ENCODE measurements at regions not wholly inside any gene's neighbourhood (a gene's known extent, or its start where the extent isn't known, plus 50 kb on each side); places are given as distances from the start of the nearest gene placed in this dataset.

DNA sequence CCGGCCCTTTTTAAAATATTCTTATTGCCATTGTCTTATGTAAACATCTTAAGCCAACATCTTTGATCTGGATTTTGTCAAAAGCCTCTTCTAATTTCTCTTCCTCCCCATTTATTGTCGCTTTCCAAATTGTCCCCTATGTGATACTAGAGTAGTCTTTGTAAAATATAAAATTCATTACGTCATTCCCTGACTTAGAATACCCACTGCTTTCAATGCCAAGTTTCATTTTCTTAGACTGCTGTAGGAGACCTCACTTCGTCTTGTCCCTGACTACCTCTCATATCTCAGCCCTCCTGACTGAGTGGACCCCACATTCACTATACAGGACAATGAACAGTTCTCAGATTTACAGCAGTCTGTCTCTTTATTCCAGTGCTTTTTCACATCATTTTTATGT is 633.9 kb upstream of the LMO3 start:
- Histone ChIP-seq H3K27ac (no peak overlapping the region), H3K4me1 (no peaks in the 10 kb centered on the region), H3K4me3 (no peak overlapping the region), H3K4me2 (no peak overlapping the region), H3K9me3 (peaks cover 6% of the 10 kb centered on the region; the same call in 1 of the 3 replicates)
- ChIA-PET POLR2A (no interaction called here), CTCF (no interaction called here)
- no peak for ATAC-seq
- TF ChIP-seq NPAS2 (CRISPR knock-in tag; IDR thresholded peaks at IDR 0.05; ENCODE audit: borderline replicate concordance) (no peak), MAX (IDR thresholded peaks at IDR 0.05) (no peak), HEYL (CRISPR knock-in tag; IDR thresholded peaks at IDR 0.05) (no peak)
- DNase-seq (ENCODE audit: low read depth in 1 of 2, low spot score in 1 of 2), result no peak
- FAIRE-seq, result no peak
- WGBS (ENCODE audit: missing lambda C conversion rate), result 72% methylated on average over 4 of the region's 4 CpGs

DNA sequence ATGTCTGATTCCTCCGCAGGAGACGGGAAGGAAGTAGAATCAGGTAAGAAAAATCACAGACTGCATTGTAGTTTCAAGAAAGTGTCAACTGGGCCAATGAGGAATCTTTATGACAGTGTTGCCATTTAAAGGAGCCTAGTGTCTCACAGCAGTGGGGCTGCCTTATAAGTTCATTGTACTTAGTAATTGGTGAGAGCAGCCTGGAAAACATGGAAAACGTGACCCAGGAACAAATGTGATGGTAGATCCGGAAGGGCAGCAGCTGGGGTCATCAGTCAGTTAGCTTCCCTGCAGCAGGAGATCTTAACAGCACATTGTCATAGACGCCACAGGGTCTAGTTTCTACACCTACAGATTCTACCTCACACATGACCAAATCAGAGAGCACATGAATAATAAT is 630.0 kb upstream of the LMO3 start:
- no peak overlapping the region for H3K4me2 ChIP-seq
- no peak for DNase-seq (ENCODE audit: low read depth in 1 of 2, low spot score in 1 of 2)
- ChIA-PET CTCF (no interaction called here), POLR2A (no interaction called here)
- no peaks in the 10 kb centered on the region for H3K9me3 ChIP-seq
- no peak for ATAC-seq
- H3K4me1 ChIP-seq, result no peaks in the 10 kb centered on the region
- TF ChIP-seq PHF8 (IDR thresholded peaks at IDR 0.05; ENCODE audit: borderline replicate concordance, low read depth), result no peak
- no peak for TF ChIP-seq ZFP36 (IDR thresholded peaks at IDR 0.05; ENCODE audit: borderline replicate concordance, partially characterized antibody)
- TF ChIP-seq RNF2 (IDR thresholded peaks at IDR 0.05; ENCODE audit: borderline replicate concordance, low read depth), result no peak
- TF ChIP-seq CBX8 (IDR thresholded peaks at IDR 0.05), result no peak
- no peak for TF ChIP-seq HOXB13 (CRISPR knock-in tag; IDR thresholded peaks at IDR 0.05; ENCODE audit: low read depth)
- no peak for TF ChIP-seq RCOR1 (IDR thresholded peaks at IDR 0.05; ENCODE audit: low read depth, low read length)
- TF ChIP-seq, protein P1, sequence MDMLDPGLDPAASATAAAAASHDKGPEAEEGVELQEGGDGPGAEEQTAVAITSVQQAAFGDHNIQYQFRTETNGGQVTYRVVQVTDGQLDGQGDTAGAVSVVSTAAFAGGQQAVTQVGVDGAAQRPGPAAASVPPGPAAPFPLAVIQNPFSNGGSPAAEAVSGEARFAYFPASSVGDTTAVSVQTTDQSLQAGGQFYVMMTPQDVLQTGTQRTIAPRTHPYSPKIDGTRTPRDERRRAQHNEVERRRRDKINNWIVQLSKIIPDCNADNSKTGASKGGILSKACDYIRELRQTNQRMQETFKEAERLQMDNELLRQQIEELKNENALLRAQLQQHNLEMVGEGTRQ (IDR thresholded peaks at IDR 0.05), result no peak
- no peak overlapping the region for H3K27ac ChIP-seq
- no peak for FAIRE-seq
- H3K4me3 ChIP-seq, result no peak overlapping the region
- WGBS (ENCODE audit: missing lambda C conversion rate), result 70% methylated on average over 5 of the region's 5 CpGs

- no peak overlapping the region for H3K4me2 ChIP-seq
- WGBS (ENCODE audit: missing lambda C conversion rate), result 54% methylated on average over 4 of the region's 4 CpGs
- peaks cover 7% of the 10 kb centered on the region; the same call in 2 of the 3 replicates for H3K4me1 ChIP-seq
- no peaks in the 10 kb centered on the region for H3K9me3 ChIP-seq
- no peak overlapping the region for H3K4me3 ChIP-seq
- peak; percentile 83 to 84 for ATAC-seq
- POLR2A ChIA-PET, result no interaction called here
- no peak for FAIRE-seq
- DNase-seq (ENCODE audit: low read depth in 1 of 2, low spot score in 1 of 2), result peak; percentile 6 to 45
- CTCF ChIA-PET, result interaction anchor here (1.1 to 1.4 kb wide), 2 partner anchors 14 to 424 kb away, joined by 3 to 4 read pairs; no protein-coding TSS in a partner anchor
- TF ChIP-seq RAD21 (conservative IDR thresholded peaks at IDR 0.05 in 1 of 2, IDR thresholded peaks at IDR 0.05 in 1 of 2) (peak; percentile 62 to 68), FOSL2 (IDR thresholded peaks at IDR 0.05) (no peak), FOSL2 (CRISPR knock-in tag; IDR thresholded peaks at IDR 0.05) (no peak), SMC3 (IDR thresholded peaks at IDR 0.05) (peak; percentile 64), CTCF (IDR thresholded peaks at IDR 0.05) (peak; percentile 52), HOXB5 (CRISPR knock-in tag; IDR thresholded peaks at IDR 0.05) (no peak), KDM5A (IDR thresholded peaks at IDR 0.05) (no peak)
- TF ChIP-seq, protein P1 (IDR thresholded peaks at IDR 0.05), result no peak
- H3K27ac ChIP-seq, result no peak overlapping the region
These were observed 610.0 kb upstream of the LMO3 start for GRCh38 chr12:17215759-17216570.
